ENCODE measurements at regions not wholly inside any gene's neighbourhood (a gene's known extent, or its start where the extent isn't known, plus 50 kb on each side); places are given as distances from the start of the nearest gene placed in this dataset.
"Not testable (repeated sequence)": the region's sequence is repeated elsewhere in the genome, so short reads cannot be mapped to it uniquely, and the experiment has no call there.

GRCh38 chr1:83295594-83295993 is 703.3 kb downstream of the TTLL7 start:
- in situ Hi-C loops (cut with MboI; ENCODE audit: low pct_ligation_motif_present in 1 of 4, low pct_unique_long_range_greater_than_20kb in 1 of 4, low sequenced_read_pairs in 3 of 4); H3K9me3 ChIP-seq; DNase-seq; H3K4me3 ChIP-seq; H3K27ac ChIP-seq; intact Hi-C loops (cut with DNase I; ENCODE audit: low total_unique reads); H3K4me1 ChIP-seq; H3K36me3 ChIP-seq; H3K27me3 ChIP-seq: not testable (repeated sequence)
- 83% methylated on average over 1 of the region's 1 CpG; no CpG with 5 or more reads in 1 of the 2 donors for WGBS, 2 donors (ENCODE audit: low coverage in 1 of 2)

DNA sequence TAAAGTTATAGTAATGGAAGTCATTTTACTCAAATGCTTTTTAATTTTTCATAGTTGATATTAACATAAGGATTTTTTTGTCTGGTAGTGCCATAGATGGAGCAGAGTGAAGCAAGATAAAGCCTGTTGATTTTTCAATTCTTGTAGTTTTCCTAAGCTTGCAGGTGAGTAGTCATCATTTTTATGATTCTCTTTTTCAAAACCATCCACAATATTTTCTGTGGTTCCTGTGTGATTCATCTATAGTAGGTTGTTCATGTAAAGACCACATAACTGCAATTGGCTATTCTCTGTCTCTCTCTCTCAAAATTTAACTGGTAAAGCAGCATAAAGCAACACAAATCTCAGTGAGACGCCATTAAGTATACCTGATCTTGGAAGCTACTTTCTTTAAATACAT is 711.5 kb downstream of the TTLL7 start:
- H3K27ac ChIP-seq; H3K4me1 ChIP-seq; DNase-seq; H3K4me3 ChIP-seq; intact Hi-C loops (cut with DNase I; ENCODE audit: low total_unique reads); in situ Hi-C loops (cut with MboI; ENCODE audit: low pct_ligation_motif_present in 1 of 4, low pct_unique_long_range_greater_than_20kb in 1 of 4, low sequenced_read_pairs in 3 of 4); H3K36me3 ChIP-seq; H3K27me3 ChIP-seq; H3K9me3 ChIP-seq: not testable (repeated sequence)
- WGBS, 2 donors (ENCODE audit: low coverage in 1 of 2) = 85 to 100% methylated on average over 1 of the region's 1 CpG

- intact Hi-C loops (cut with DNase I; ENCODE audit: low total_unique reads); H3K36me3 ChIP-seq; H3K9me3 ChIP-seq; DNase-seq; H3K4me1 ChIP-seq; in situ Hi-C loops (cut with MboI; ENCODE audit: low pct_ligation_motif_present in 1 of 4, low pct_unique_long_range_greater_than_20kb in 1 of 4, low sequenced_read_pairs in 3 of 4); H3K27ac ChIP-seq; H3K27me3 ChIP-seq; H3K4me3 ChIP-seq: not testable (repeated sequence)
- whole genome bisulfite sequencing, 2 donors (ENCODE audit: low coverage in 1 of 2) = 49 to 58% methylated on average over 3 of the region's 3 CpGs
These were observed 724.3 kb downstream of the TTLL7 start for GRCh38 chr1:83274656-83275055.

DNA sequence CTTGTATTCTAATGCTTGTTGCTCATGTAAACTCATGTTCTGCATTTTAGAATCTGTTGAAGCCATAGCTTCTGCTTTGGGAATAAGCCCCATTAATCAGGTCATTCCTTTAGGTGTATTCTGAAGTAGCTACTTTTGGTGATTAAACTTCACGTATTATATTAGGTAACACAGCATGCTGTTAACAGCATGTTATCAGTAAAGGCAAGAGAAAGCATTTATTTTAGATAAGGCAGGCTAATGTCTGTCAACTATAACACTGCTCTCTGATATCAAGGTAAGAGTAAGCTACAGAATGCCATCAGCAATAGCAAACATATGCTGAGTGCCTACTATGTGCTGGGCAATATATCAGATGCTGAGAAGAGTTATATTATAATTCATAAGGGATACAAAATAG is 726.4 kb downstream of the TTLL7 start:
- DNase-seq; intact Hi-C loops (cut with DNase I; ENCODE audit: low total_unique reads): not testable (repeated sequence)
- 61 to 71% methylated on average over 1 of the region's 1 CpG for WGBS, 2 donors (ENCODE audit: low coverage in 1 of 2)

GRCh38 chr1:83271834-83272233 is 727.1 kb downstream of the TTLL7 start:
- H3K4me3 ChIP-seq; H3K36me3 ChIP-seq; DNase-seq; in situ Hi-C loops (cut with MboI; ENCODE audit: low pct_ligation_motif_present in 1 of 4, low pct_unique_long_range_greater_than_20kb in 1 of 4, low sequenced_read_pairs in 3 of 4); H3K27me3 ChIP-seq; H3K9me3 ChIP-seq; intact Hi-C loops (cut with DNase I; ENCODE audit: low total_unique reads); H3K4me1 ChIP-seq; H3K27ac ChIP-seq: not testable (repeated sequence)
- 20 to 66% methylated on average over 1 to 2 of the region's 3 CpGs for WGBS, 2 donors (ENCODE audit: low coverage in 1 of 2)

More for the DNA sequence above, 726.4 kb downstream of the TTLL7 start:
- in situ Hi-C loops (cut with MboI; ENCODE audit: low pct_ligation_motif_present in 1 of 4, low pct_unique_long_range_greater_than_20kb in 1 of 4, low sequenced_read_pairs in 3 of 4); H3K4me1 ChIP-seq; H3K4me3 ChIP-seq; H3K36me3 ChIP-seq; H3K27me3 ChIP-seq; H3K9me3 ChIP-seq; H3K27ac ChIP-seq: not testable (repeated sequence)

- H3K4me1 ChIP-seq; H3K4me3 ChIP-seq; H3K27ac ChIP-seq; intact Hi-C loops (cut with DNase I; ENCODE audit: low total_unique reads); in situ Hi-C loops (cut with MboI; ENCODE audit: low pct_ligation_motif_present in 1 of 4, low pct_unique_long_range_greater_than_20kb in 1 of 4, low sequenced_read_pairs in 3 of 4); H3K36me3 ChIP-seq; H3K27me3 ChIP-seq; H3K9me3 ChIP-seq; DNase-seq: not testable (repeated sequence)
- 38% methylated on average over 1 of the region's 1 CpG; no CpG with 5 or more reads in 1 of the 2 donors for WGBS, 2 donors (ENCODE audit: low coverage in 1 of 2)
These were observed 728.1 kb downstream of the TTLL7 start for GRCh38 chr1:83270801-83271200.

DNA sequence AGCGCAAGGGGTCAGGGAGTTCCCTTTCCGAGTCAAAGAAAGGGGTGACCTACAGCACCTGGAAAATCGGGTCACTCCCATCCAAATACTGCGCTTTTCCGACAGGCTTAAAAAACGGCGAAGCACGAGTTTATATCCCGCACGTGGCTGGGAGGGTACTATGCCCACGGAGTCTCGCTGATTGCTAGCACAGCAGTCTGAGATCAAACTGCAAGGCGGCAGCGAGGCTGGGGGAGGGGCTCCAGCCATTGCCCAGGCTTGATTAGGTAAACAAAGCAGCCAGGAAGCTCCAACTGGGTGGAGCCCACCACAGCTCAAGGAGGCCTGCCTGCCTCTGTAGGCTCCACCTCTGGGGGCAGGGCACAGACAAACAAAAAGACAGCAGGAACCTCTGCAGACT is 735.1 kb downstream of the TTLL7 start:
- intact Hi-C loops (cut with DNase I; ENCODE audit: low total_unique reads) = not testable (repeated sequence)

DNA sequence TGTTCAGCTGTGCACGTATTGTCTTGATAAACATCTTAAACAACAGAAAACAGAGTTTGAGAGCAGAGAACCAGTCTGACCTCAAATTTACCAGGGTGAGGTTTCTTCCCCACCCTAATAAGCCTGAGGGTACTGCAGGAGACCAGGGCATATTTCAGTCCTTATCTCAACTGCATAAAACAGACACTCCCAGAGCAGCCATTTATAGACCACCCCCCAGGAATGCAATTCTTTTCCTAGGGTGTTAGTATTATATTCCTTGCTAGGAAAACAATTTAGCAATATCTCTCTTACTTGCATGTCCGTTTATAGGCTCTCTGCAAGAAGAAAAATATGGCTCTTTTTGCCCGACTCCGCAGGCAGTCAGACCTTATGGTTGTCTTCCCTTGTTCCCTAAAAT is 747.2 kb downstream of the TTLL7 start:
- H3K36me3 ChIP-seq; DNase-seq; H3K9me3 ChIP-seq; H3K4me3 ChIP-seq; H3K4me1 ChIP-seq; H3K27ac ChIP-seq; H3K27me3 ChIP-seq; in situ Hi-C loops (cut with MboI; ENCODE audit: low pct_ligation_motif_present in 1 of 4, low pct_unique_long_range_greater_than_20kb in 1 of 4, low sequenced_read_pairs in 3 of 4); intact Hi-C loops (cut with DNase I; ENCODE audit: low total_unique reads): not testable (repeated sequence)
- WGBS, 2 donors (ENCODE audit: low coverage in 1 of 2) = 86 to 91% methylated on average over 4 of the region's 4 CpGs

More for the DNA sequence above, 735.1 kb downstream of the TTLL7 start:
- H3K4me1 ChIP-seq; in situ Hi-C loops (cut with MboI; ENCODE audit: low pct_ligation_motif_present in 1 of 4, low pct_unique_long_range_greater_than_20kb in 1 of 4, low sequenced_read_pairs in 3 of 4); H3K4me3 ChIP-seq; H3K9me3 ChIP-seq; DNase-seq; H3K27me3 ChIP-seq; H3K36me3 ChIP-seq; H3K27ac ChIP-seq: not testable (repeated sequence)
- 96% methylated on average over 12 of the region's 14 CpGs; no CpG with 5 or more reads in 1 of the 2 donors for WGBS, 2 donors (ENCODE audit: low coverage in 1 of 2)

- H3K27ac ChIP-seq; H3K36me3 ChIP-seq; in situ Hi-C loops (cut with MboI; ENCODE audit: low pct_ligation_motif_present in 1 of 4, low pct_unique_long_range_greater_than_20kb in 1 of 4, low sequenced_read_pairs in 3 of 4); DNase-seq; H3K9me3 ChIP-seq; H3K4me1 ChIP-seq; H3K27me3 ChIP-seq; H3K4me3 ChIP-seq; intact Hi-C loops (cut with DNase I; ENCODE audit: low total_unique reads): not testable (repeated sequence)
- WGBS, 2 donors (ENCODE audit: low coverage in 1 of 2) = 82% methylated on average over 3 of the region's 3 CpGs; no CpG with 5 or more reads in 1 of the 2 donors
These were observed 752.2 kb downstream of the TTLL7 start for GRCh38 chr1:83246780-83247179.

DNA sequence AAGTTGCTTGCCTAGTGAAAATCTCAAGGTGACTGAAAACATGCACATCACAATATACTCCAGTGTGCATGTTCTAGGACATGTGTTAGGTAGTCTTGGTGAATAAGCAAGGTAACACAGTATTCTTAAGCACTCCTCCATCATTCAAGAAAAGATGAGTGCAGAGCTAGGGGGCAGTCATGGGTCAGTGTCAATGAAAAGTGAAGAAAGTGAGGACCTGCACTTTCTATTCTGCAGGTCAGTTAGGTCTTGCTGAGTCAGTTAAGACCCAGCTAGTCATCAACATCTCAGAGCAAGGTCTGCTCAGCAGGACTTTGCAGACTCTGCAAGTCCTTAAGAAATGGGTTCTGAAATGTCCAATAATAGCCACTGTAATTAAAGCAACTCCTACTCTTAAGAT is 754.1 kb downstream of the TTLL7 start:
- H3K4me1 ChIP-seq; H3K4me3 ChIP-seq; H3K27me3 ChIP-seq; H3K27ac ChIP-seq; intact Hi-C loops (cut with DNase I; ENCODE audit: low total_unique reads); H3K9me3 ChIP-seq; in situ Hi-C loops (cut with MboI; ENCODE audit: low pct_ligation_motif_present in 1 of 4, low pct_unique_long_range_greater_than_20kb in 1 of 4, low sequenced_read_pairs in 3 of 4); DNase-seq; H3K36me3 ChIP-seq: not testable (repeated sequence)

DNA sequence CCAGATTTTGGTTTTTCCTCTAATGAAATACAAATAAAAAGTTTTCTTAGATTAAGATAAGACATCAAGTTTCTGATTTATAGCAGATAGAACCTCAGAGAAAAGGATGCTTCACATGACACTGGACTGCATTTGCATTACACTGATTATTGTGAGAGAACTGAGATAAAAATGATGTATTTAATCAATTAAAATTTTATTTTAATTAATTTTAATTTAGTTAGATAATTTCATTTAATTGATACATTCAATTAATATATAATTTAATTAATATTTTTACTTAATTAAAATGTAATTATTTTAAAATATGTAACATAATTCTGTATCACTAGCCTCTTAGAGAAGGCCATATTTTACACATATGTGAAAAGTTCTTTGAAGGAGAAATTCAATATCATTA is 759.4 kb downstream of the TTLL7 start:
- H3K4me3 ChIP-seq; H3K4me1 ChIP-seq; H3K27ac ChIP-seq; H3K9me3 ChIP-seq; H3K27me3 ChIP-seq; H3K36me3 ChIP-seq; DNase-seq; in situ Hi-C loops (cut with MboI; ENCODE audit: low pct_ligation_motif_present in 1 of 4, low pct_unique_long_range_greater_than_20kb in 1 of 4, low sequenced_read_pairs in 3 of 4); intact Hi-C loops (cut with DNase I; ENCODE audit: low total_unique reads): not testable (repeated sequence)

GRCh38 chr1:83238654-83239053 is 760.3 kb downstream of the TTLL7 start:
- intact Hi-C loops (cut with DNase I; ENCODE audit: low total_unique reads); in situ Hi-C loops (cut with MboI; ENCODE audit: low pct_ligation_motif_present in 1 of 4, low pct_unique_long_range_greater_than_20kb in 1 of 4, low sequenced_read_pairs in 3 of 4): not testable (repeated sequence)

More at GRCh38 chr1:83238654-83239053, 760.3 kb downstream of the TTLL7 start:
- not testable (repeated sequence) for H3K27ac ChIP-seq, H3K4me1 ChIP-seq, H3K9me3 ChIP-seq, H3K27me3 ChIP-seq, H3K4me3 ChIP-seq, H3K36me3 ChIP-seq, DNase-seq
